Suprapubic skin (tissue), 4 donors: ENCODE measurements at regions not wholly inside any gene's neighbourhood (a gene's known extent, or its start where the extent isn't known, plus 50 kb on each side); places are given as distances from the start of the nearest gene placed in this dataset.

Experiments used
- DNase-seq, 2 donors: peaks; one replicate each; pipeline ENCODE4 v3.0.0-alpha.2; 2019; ENCODE audit warnings: low spot score in 2 of 2
- H3K27ac ChIP-seq: fragments of 200-600 bp; sonication (generic); one replicate; pipeline ENCODE4 v1.5.1; 2019
- H3K27me3 ChIP-seq: fragments of 200-600 bp; sonication (generic); one replicate; pipeline ENCODE4 v1.5.1; 2019
- H3K36me3 ChIP-seq: fragments of 200-600 bp; sonication (generic); one replicate; pipeline ENCODE4 v1.5.1; 2019
- H3K4me1 ChIP-seq: fragments of 200-600 bp; sonication (generic); one replicate; pipeline ENCODE4 v1.5.1; 2019
- H3K4me3 ChIP-seq: fragments of 200-600 bp; sonication (generic); one replicate; pipeline ENCODE4 v1.5.1; 2019; ENCODE audit warnings: mild to moderate bottlenecking
- H3K9me3 ChIP-seq: fragments of 200-600 bp; sonication (generic); one replicate; pipeline ENCODE4 v1.5.1; 2019
- CTCF ChIP-seq, 2 donors: fragments of 200-600 bp in 1 of 2; fragments of 450-650 bp in 1 of 2; sonication (generic) in 1 of 2; IDR thresholded peaks; one replicate each; pipeline ENCODE4 v1.5.1; 2016 to 2019; ENCODE audit warnings: antibody characterized with exemption in 2 of 2, mild to moderate bottlenecking in 1 of 2, moderate library complexity in 1 of 2
- EP300 ChIP-seq: sonication (generic); formaldehyde crosslinking; IDR thresholded peaks from one replicate; pipeline ENCODE4 v1.6.1; 2017; ENCODE audit warnings: antibody characterized with exemption
- POLR2A ChIP-seq, 2 donors: fragments of 450-650 bp; IDR thresholded peaks; one replicate each; pipeline ENCODE4 v1.6.1; 2017; ENCODE audit warnings: antibody characterized with exemption in 2 of 2, mild to moderate bottlenecking in 2 of 2, moderate library complexity in 2 of 2
- POLR2AphosphoS5 ChIP-seq, 3 donors: sonication (generic); formaldehyde crosslinking; IDR thresholded peaks; one replicate each; pipeline ENCODE4 v1.6.1; 2017; ENCODE audit warnings: antibody characterized with exemption in 3 of 3
- WGBS: methylation state at CpG from one replicate; pipeline ENCODE4 v1.1.5; 2018; 5-methylcytosine and 5-hydroxymethylcytosine counted together

DNA sequence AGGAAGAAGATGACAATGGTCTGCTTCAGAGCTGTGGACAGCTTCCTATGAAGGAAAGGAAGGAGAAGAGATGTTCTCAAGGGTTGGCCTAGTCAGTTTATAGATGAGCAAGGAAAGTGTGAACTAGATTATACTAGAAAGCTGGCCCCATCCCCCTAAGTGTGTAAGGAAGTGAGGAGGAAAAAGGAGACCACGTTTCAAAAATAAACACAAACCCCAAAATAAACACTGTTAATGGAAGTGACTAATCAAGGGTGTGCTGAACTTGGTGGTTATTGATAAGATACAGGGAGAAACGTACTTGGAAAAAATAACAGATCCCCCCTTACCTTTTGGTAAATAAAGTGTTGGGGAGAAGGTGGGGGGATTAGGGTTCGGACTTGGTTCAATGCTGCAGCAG, 267.1 kb downstream of the SOX9 start:
- peaks cover 7% of the 10 kb centered on the region for H3K27me3 ChIP-seq

DNA sequence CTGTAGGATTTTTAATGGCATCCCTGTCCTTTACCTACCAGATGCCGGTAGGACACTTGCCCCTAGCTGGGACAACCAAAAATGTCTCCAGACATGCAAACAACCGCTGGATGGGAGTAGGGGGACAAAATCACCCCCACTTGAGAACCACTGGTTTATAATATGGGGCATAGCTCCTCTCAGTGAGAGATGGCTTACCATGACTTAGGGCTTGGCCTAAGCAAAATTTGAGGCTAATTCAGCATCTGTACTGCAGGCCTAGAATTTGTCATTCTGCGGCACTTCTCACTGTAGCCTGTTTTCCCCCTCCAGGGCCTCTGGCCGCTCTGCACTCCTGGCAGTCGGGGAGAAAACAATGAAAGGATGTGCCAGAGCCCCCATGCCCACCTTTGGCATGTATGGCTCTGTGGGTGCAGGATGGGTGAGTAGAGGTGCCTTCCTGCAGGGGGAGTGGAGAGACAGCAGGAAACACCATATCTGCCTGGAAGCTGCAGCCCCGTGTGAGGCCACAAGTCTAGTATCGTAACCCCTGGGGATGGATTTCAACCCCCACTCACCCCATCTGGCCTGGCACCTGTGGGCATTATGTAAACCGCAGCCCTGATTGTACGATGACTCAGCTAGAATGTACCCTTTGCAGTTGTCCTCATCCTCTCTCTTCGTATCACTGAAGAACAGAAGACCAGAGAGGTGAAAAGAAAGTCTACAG, 268.1 kb downstream of the SOX9 start:
- Histone ChIP-seq H3K27ac (no peak overlapping the region), H3K4me1 (no peaks in the 10 kb centered on the region), H3K27me3 (peaks cover 4% of the 10 kb centered on the region), H3K36me3 (no peaks in the 10 kb centered on the region), H3K4me3 (no peak overlapping the region), H3K9me3 (no peaks in the 10 kb centered on the region)
- WGBS: 83% methylated on average over 10 of the region's 10 CpGs
- TF ChIP-seq EP300 (no peak), POLR2AphosphoS5 (IDR thresholded peaks at IDR 0.05) (no peak), CTCF (IDR thresholded peaks at IDR 0.05) (no peak), POLR2A (IDR thresholded peaks at IDR 0.05) (no peak)
- DNase-seq: no peak

More for the DNA sequence above, 267.1 kb downstream of the SOX9 start:
- H3K27ac ChIP-seq: no peak overlapping the region
- WGBS: 70% methylated on average over 3 of the region's 3 CpGs
- no peaks in the 10 kb centered on the region for H3K9me3 ChIP-seq
- TF ChIP-seq CTCF (IDR thresholded peaks at IDR 0.05) (no peak), POLR2A (IDR thresholded peaks at IDR 0.05) (no peak), POLR2AphosphoS5 (IDR thresholded peaks at IDR 0.05) (no peak), EP300 (no peak)
- no peaks in the 10 kb centered on the region for H3K36me3 ChIP-seq
- DNase-seq: no peak
- no peak overlapping the region for H3K4me3 ChIP-seq
- no peaks in the 10 kb centered on the region for H3K4me1 ChIP-seq

DNA sequence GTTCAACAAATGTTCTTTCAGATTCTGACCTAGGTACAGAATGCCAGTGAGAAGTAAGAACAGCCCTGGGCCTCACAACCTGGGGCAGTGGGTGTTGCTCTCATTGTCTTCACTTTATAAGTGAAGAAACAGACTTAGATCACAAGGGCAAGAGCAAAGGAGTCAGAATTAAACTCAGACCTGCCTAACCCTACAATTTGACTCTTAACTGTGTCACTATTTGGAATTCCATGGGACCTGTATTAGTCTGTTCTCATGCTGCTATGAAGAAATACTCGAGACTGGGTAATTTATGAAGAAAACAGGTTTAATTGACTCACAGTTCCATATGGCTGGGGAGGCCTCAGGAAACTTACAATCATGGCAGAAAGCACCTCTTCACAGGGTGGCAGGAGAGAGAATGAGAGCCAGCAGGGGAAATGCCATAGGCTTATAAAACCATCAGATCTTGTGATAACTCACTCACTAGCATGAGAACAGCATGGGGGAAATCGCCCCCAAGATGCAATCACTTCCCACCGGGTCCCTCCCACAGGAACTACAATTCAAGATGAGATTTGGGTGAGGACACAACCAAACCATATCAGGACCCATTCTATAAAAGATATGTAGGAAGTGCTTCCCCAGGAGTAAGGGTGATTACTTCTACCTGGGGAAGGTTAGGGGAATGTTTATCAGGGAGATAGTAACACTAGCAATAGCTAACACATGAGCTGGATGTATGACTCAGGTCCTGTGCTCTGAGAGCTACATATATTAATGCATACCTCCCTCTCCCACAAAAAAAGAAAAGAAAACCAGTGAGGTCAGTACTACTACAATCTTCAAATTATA, 270.1 kb downstream of the SOX9 start:
- 86% methylated on average over 3 of the region's 3 CpGs for WGBS
- H3K36me3 ChIP-seq: no peaks in the 10 kb centered on the region
- TF ChIP-seq CTCF (IDR thresholded peaks at IDR 0.05) (no peak), EP300 (no peak), POLR2A (IDR thresholded peaks at IDR 0.05) (no peak), POLR2AphosphoS5 (IDR thresholded peaks at IDR 0.05) (no peak)
- no peak overlapping the region for H3K4me3 ChIP-seq
- H3K27ac ChIP-seq: no peak overlapping the region
- H3K27me3 ChIP-seq: no peaks in the 10 kb centered on the region
- no peaks in the 10 kb centered on the region for H3K4me1 ChIP-seq
- no peak for DNase-seq
- no peaks in the 10 kb centered on the region for H3K9me3 ChIP-seq

DNA sequence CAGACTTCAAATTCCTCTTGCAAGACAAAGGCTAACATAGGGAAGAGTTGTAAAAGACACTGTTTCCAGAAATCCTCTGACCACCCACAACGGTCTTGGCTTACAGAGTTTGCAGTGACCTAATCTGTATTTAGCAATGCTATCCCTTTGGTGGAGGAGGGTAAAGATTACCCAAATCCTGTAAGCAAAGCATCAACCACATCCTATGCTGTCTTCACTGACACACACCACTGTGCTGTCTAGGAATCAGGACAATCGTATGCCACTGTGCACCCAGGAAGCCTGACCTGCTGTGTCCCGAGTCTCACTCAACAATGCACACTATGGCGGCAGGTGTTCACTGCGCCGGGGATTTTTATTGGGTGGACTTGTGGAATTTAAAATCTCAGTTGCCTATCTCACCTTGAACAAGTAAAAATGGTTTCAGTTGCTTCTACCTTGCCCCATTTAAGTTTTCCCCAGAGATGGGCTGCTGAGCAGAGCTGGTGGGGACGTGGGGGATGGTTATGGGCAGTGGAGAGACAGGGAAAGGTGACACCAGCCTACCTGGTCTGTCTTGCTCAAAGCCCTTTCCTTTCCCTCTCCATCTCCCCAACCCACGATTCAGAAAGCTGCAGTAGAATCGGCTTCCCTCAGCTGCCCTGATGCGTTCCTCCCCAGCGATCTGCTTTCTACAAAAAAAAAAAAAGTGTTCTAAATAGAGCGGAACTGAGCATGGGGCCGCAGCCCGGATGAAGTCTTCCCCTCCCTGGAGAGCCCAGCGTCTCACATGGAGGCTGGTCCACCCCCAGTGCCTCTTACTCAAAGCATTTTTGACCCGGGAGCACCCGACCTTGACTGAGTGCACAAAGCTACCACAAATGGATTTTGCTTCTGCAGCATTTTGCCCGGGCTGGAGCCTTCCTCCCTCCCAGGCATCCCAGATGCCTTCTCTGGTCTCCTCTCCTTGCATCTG, 271.5 kb downstream of the SOX9 start:
- H3K27ac ChIP-seq: no peak overlapping the region
- peak in 1 of 2 donors; percentile 32 for DNase-seq
- no peaks in the 10 kb centered on the region for H3K36me3 ChIP-seq
- TF ChIP-seq CTCF (IDR thresholded peaks at IDR 0.05) (no peak), EP300 (no peak), POLR2AphosphoS5 (IDR thresholded peaks at IDR 0.05) (no peak), POLR2A (IDR thresholded peaks at IDR 0.05) (no peak)
- H3K27me3 ChIP-seq: no peaks in the 10 kb centered on the region
- WGBS: 78% methylated on average over 18 of the region's 18 CpGs
- H3K9me3 ChIP-seq: no peaks in the 10 kb centered on the region
- no peak overlapping the region for H3K4me3 ChIP-seq
- H3K4me1 ChIP-seq: no peaks in the 10 kb centered on the region
